ENCODE measurements at regions not wholly inside any gene's neighbourhood (a gene's known extent, or its start where the extent isn't known, plus 50 kb on each side); places are given as distances from the start of the nearest gene placed in this dataset.

- H3K27ac ChIP-seq, result no peak overlapping the region
- peaks cover 0 to 10% (median 5%) of the 10 kb centered on the region in 10 experiments; a peak in 7 of 20 replicates for H3K4me1 ChIP-seq
- no peaks in the 10 kb centered on the region for H3K9me3 ChIP-seq (replicated peaks in 1 of 11)
- no peaks in the 10 kb centered on the region for H4K20me1 ChIP-seq
- no peaks in the 10 kb centered on the region for H3K27me3 ChIP-seq
- no peak for TF ChIP-seq Cebpa-rat (IDR thresholded peaks at IDR 0.05)
- H3K9ac ChIP-seq, result no peak overlapping the region
- no peak overlapping the region for H3K4me3 ChIP-seq
- H3K36me3 ChIP-seq, result no peaks in the 10 kb centered on the region
- no peak overlapping the region for H3K4me2 ChIP-seq
Measured at GRCh38 chr1:223056802-223057201, 86.2 kb downstream of the TLR5 start.

DNA sequence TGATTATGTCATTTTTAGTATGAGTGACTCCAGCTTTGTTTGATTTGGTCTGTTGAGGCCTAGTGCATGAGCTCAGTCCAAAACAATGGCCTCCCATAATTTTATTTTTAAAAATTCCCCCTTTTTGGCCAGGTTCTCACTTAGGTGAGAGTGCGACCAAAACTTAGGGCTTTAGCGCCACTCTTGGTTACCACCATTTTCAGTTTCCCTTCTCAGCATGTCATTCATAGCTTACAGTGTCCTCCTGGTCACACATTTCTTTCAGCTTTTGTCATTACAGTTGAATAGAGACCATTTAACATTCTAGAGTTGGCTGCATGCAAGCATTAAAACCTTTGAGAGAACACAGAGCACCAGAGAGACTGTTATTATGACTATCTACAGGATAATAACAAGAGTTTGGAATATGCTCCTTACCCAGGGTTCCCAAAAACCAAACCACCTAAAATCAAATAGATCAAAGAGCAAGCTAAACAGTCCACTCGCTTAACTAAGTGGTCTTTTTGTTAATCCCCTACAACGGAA lies 85.4 kb downstream of the TLR5 start:
- H3K36me3 ChIP-seq, result no peaks in the 10 kb centered on the region
- H3K9ac ChIP-seq, result no peak overlapping the region
- H3K4me1 ChIP-seq, result peaks cover 0 to 10% (median 5%) of the 10 kb centered on the region in 10 experiments; a peak in 7 of 20 replicates
- no peak overlapping the region for H3K4me3 ChIP-seq
- H4K20me1 ChIP-seq, result no peaks in the 10 kb centered on the region
- H3K27me3 ChIP-seq, result no peaks in the 10 kb centered on the region
- H3K4me2 ChIP-seq, result no peak overlapping the region
- H3K9me3 ChIP-seq (replicated peaks in 1 of 11), result no peaks in the 10 kb centered on the region
- no peak overlapping the region for H3K27ac ChIP-seq
- no peak for TF ChIP-seq Cebpa-rat (IDR thresholded peaks at IDR 0.05)
